Coronary artery (tissue), 2 donors: ENCODE measurements at regions not wholly inside any gene's neighbourhood (a gene's known extent, or its start where the extent isn't known, plus 50 kb on each side); places are given as distances from the start of the nearest gene placed in this dataset.

Experiments used
- DNase-seq: peaks from one replicate; pipeline ENCODE4 v3.0.0-alpha.2; 2017; ENCODE audit warnings: low spot score
- H3K27ac ChIP-seq, 2 donors: fragments of 200-600 bp; sonication (generic); one replicate each; pipeline ENCODE4 v1.5.1; 2016 to 2019
- H3K4me3 ChIP-seq: fragments of 200-600 bp; sonication (generic); 2 replicates; pipeline ENCODE4 v1.5.1; 2016; ENCODE audit warnings: mild to moderate bottlenecking, moderate library complexity
- CTCF ChIP-seq: fragments of 200-600 bp; sonication (generic); IDR thresholded peaks from one replicate; pipeline ENCODE4 v1.5.1; 2019; ENCODE audit warnings: antibody characterized with exemption

GRCh38 chr1:213678348-213678747 lies 309.4 kb upstream of the PROX1 start:
- H3K27ac ChIP-seq = no peak overlapping the region
- no peak for TF ChIP-seq CTCF
- no peak for DNase-seq
- H3K4me3 ChIP-seq = no peak overlapping the region

- no peak overlapping the region for H3K27ac ChIP-seq
- no peak for TF ChIP-seq CTCF
- no peak overlapping the region for H3K4me3 ChIP-seq
- no peak for DNase-seq
These were observed 309.0 kb upstream of the PROX1 start for GRCh38 chr1:213678753-213679152.

GRCh38 chr1:213679153-213679552 lies 308.6 kb upstream of the PROX1 start:
- Histone ChIP-seq H3K27ac (no peak overlapping the region), H3K4me3 (no peak overlapping the region)
- no peak for DNase-seq
- no peak for TF ChIP-seq CTCF

GRCh38 chr1:213680677-213681325 lies 307.0 kb upstream of the PROX1 start:
- no peak for TF ChIP-seq CTCF
- no peak overlapping the region for H3K27ac ChIP-seq
- H3K4me3 ChIP-seq = no peak overlapping the region
- DNase-seq = no peak

GRCh38 chr1:213681788-213682340 lies 305.9 kb upstream of the PROX1 start:
- no peak for DNase-seq
- TF ChIP-seq CTCF = no peak

GRCh38 chr1:213683529-213683928 lies 304.2 kb upstream of the PROX1 start:
- Histone ChIP-seq H3K27ac (no peak overlapping the region), H3K4me3 (no peak overlapping the region)
- no peak for DNase-seq
- no peak for TF ChIP-seq CTCF

More at GRCh38 chr1:213681788-213682340, 305.9 kb upstream of the PROX1 start:
- H3K27ac ChIP-seq = no peak overlapping the region
- no peak overlapping the region for H3K4me3 ChIP-seq

- no peak for TF ChIP-seq CTCF
- no peak overlapping the region for H3K4me3 ChIP-seq
- H3K27ac ChIP-seq = no peak overlapping the region
- DNase-seq = no peak
These were observed 303.3 kb upstream of the PROX1 start for GRCh38 chr1:213684454-213684853.
